ENCODE measurements at regions not wholly inside any gene's neighbourhood (a gene's known extent, or its start where the extent isn't known, plus 50 kb on each side); places are given as distances from the start of the nearest gene placed in this dataset.

- H2BK20ac ChIP-seq (ENCODE audit: low read length) = no peak overlapping the region
- FAIRE-seq = no peak
Measured at GRCh38 chr12:72740064-72740463, 467.9 kb downstream of the TRHDE start.

More at GRCh38 chr12:72740064-72740463, 467.9 kb downstream of the TRHDE start:
- no peak overlapping the region for H4K8ac ChIP-seq (ENCODE audit: extremely low read depth, insufficient read depth, low read length)
- H3K23ac ChIP-seq (ENCODE audit: insufficient read length) = no peak overlapping the region
- no peak overlapping the region for H3K14ac ChIP-seq (ENCODE audit: insufficient read length)
- no peak overlapping the region for H2AFZ ChIP-seq (ENCODE audit: low read length)
- no peaks in the 10 kb centered on the region for H3K36me3 ChIP-seq (ENCODE audit: control insufficient read depth in 2 of 4, insufficient read depth in 4 of 4, low read length in 3 of 4)
- H4K5ac ChIP-seq (ENCODE audit: insufficient read length, low read depth, low read length) = no peak overlapping the region
- no peaks in the 10 kb centered on the region for H3K23me2 ChIP-seq (ENCODE audit: low read depth, low read length)
- H3K79me2 ChIP-seq (ENCODE audit: control insufficient read depth in 1 of 2, insufficient read depth in 2 of 2, low read length in 2 of 2) = no peaks in the 10 kb centered on the region
- H2BK5ac ChIP-seq (ENCODE audit: low read depth, low read length) = no peak overlapping the region
- ChIA-PET POLR2A (ENCODE audit: partially characterized antibody) (no interaction called here), CTCF (ENCODE audit: partially characterized antibody) (interaction anchor here (1.3 kb wide), 1 partner anchor 8 kb away, joined by 5 read pairs; no protein-coding TSS in a partner anchor)
- no peak overlapping the region for H2BK15ac ChIP-seq (ENCODE audit: low read length)
- H3K79me1 ChIP-seq (ENCODE audit: low read depth, low read length) = no peaks in the 10 kb centered on the region
- H4K91ac ChIP-seq (replicated peaks; ENCODE audit: insufficient read length, low read length) = no peak overlapping the region
- H3K4me1 ChIP-seq (replicated peaks in 1 of 4; ENCODE audit: control insufficient read depth in 3 of 4, insufficient read depth in 4 of 4, low read length in 3 of 4) = no peaks in the 10 kb centered on the region
- H3K9me3 ChIP-seq (ENCODE audit: insufficient read depth in 2 of 2, low read depth in 1 of 2, low read length in 1 of 2) = peaks cover 0 to 2% of the 10 kb centered on the region in 2 experiments; a peak in 1 of 4 replicates
- no peak overlapping the region for H2BK120ac ChIP-seq (replicated peaks; ENCODE audit: low read depth, low read length)
- H3K4me2 ChIP-seq (ENCODE audit: insufficient read depth in 1 of 2, low read depth in 2 of 2, low read length in 2 of 2) = no peak overlapping the region
- no peaks in the 10 kb centered on the region for H4K20me1 ChIP-seq (replicated peaks in 1 of 2; ENCODE audit: control insufficient read depth in 1 of 2, insufficient read depth in 2 of 2, low read length in 2 of 2)
- H3K56ac ChIP-seq (replicated peaks; ENCODE audit: insufficient read length, low read depth, low read length) = no peak overlapping the region
- 89% methylated on average over 1 of the region's 1 CpG; no CpG with 5 or more reads in 1 of the 2 experiments for WGBS, 2 experiments (ENCODE audit: extremely low coverage in 1 of 2, insufficient coverage in 1 of 2, insufficient read length in 1 of 2, insufficient replicate concordance in 2 of 2, low coverage in 1 of 2, low lambda C conversion rate in 2 of 2, missing lambda C conversion rate in 1 of 2)
- no peak for DNase-seq (ENCODE audit: low read depth in 1 of 2, low spot score in 2 of 2)
- H3K4ac ChIP-seq (replicated peaks; ENCODE audit: insufficient read length, low read depth, low read length) = no peak overlapping the region
- H2BK12ac ChIP-seq (ENCODE audit: low read depth, low read length) = no peak overlapping the region
- H3K4me3 ChIP-seq (ENCODE audit: extremely low read depth in 1 of 4, insufficient read depth in 2 of 4, low read depth in 3 of 4, low read length in 4 of 4) = no peak overlapping the region
- H3K9ac ChIP-seq (replicated peaks in 1 of 4; ENCODE audit: extremely low read depth in 1 of 4, low read depth in 3 of 4, low read length in 3 of 4) = no peak overlapping the region
- H2AK5ac ChIP-seq (ENCODE audit: low read depth, low read length) = no peak overlapping the region
- H3K27ac ChIP-seq (ENCODE audit: low read depth, low read length) = no peak overlapping the region
- no peaks in the 10 kb centered on the region for H3K27me3 ChIP-seq (replicated peaks in 1 of 4; ENCODE audit: control insufficient read depth in 3 of 4, extremely low read depth in 1 of 4, insufficient read depth in 3 of 4, low read length in 3 of 4)
- no peak overlapping the region for H3K18ac ChIP-seq (ENCODE audit: extremely low read depth, low read length)
- TF ChIP-seq FOSL1 (IDR thresholded peaks at IDR 0.05; ENCODE audit: insufficient read depth, low read depth, low read length) = no peak
- no peak for TF ChIP-seq TAF1 (IDR thresholded peaks at IDR 0.05; ENCODE audit: low read depth, low read length)
- no peak for TF ChIP-seq RXRA (IDR thresholded peaks at IDR 0.05; ENCODE audit: insufficient read depth, low read depth, low read length)
- no peak for TF ChIP-seq JUN (IDR thresholded peaks at IDR 0.05; ENCODE audit: low read depth, low read length)
- no peak for TF ChIP-seq POLR2A (IDR thresholded peaks at IDR 0.05; ENCODE audit: control extremely low read depth in 1 of 2, low read depth in 2 of 2, low read length in 2 of 2)
- no peak for TF ChIP-seq SP2 (IDR thresholded peaks at IDR 0.05; ENCODE audit: low read length)
- TF ChIP-seq CBX5 (IDR thresholded peaks at IDR 0.05; ENCODE audit: low read depth, low read length) = no peak
- no peak for TF ChIP-seq CEBPB (IDR thresholded peaks at IDR 0.05; ENCODE audit: low read depth, low read length)
- TF ChIP-seq GTF2F1 (IDR thresholded peaks at IDR 0.05; ENCODE audit: borderline replicate concordance, low read depth, low read length) = no peak
- TF ChIP-seq RFX5 (IDR thresholded peaks at IDR 0.05; ENCODE audit: borderline replicate concordance, low read depth, low read length) = no peak
- no peak for TF ChIP-seq TEAD4 (IDR thresholded peaks at IDR 0.05; ENCODE audit: low read depth, low read length)
- no peak for TF ChIP-seq SIN3A (conservative IDR thresholded peaks at IDR 0.05 in 1 of 2, IDR thresholded peaks at IDR 0.05 in 1 of 2; ENCODE audit: low read depth in 1 of 2, low read length in 2 of 2)
- no peak for TF ChIP-seq CBX8 (IDR thresholded peaks at IDR 0.05; ENCODE audit: borderline replicate concordance, low read depth, low read length)
- TF ChIP-seq TBP (IDR thresholded peaks at IDR 0.05; ENCODE audit: low read depth, low read length) = no peak
- no peak for TF ChIP-seq HDAC6 (IDR thresholded peaks at IDR 0.05; ENCODE audit: low read depth, low read length)
- no peak for TF ChIP-seq EZH2 (IDR thresholded peaks at IDR 0.05; ENCODE audit: low read depth, low read length, severe bottlenecking)

Measured in H1 (cell line).